ENCODE measurements at regions not wholly inside any gene's neighbourhood (a gene's known extent, or its start where the extent isn't known, plus 50 kb on each side); places are given as distances from the start of the nearest gene placed in this dataset.

- no peak for DNase-seq (ENCODE audit: low read depth)
- no peak overlapping the region for H3K4me3 ChIP-seq (ENCODE audit: low read depth, low read length)
- TF ChIP-seq CTCF (conservative IDR thresholded peaks at IDR 0.05; ENCODE audit: low read depth, low read length) = no peak
These were observed 100.2 kb upstream of the USP38 start for GRCh38 chr4:143084566-143084965.

- TF ChIP-seq CTCF (conservative IDR thresholded peaks at IDR 0.05; ENCODE audit: low read depth, low read length) = no peak
- no peak overlapping the region for H3K4me3 ChIP-seq (ENCODE audit: low read depth, low read length)
- DNase-seq (ENCODE audit: low read depth) = peak; percentile 14
These were observed 99.5 kb upstream of the USP38 start for GRCh38 chr4:143085224-143085623.

- no peak for TF ChIP-seq CTCF (conservative IDR thresholded peaks at IDR 0.05; ENCODE audit: low read depth, low read length)
- DNase-seq (ENCODE audit: low read depth) = no peak
- H3K4me3 ChIP-seq (ENCODE audit: low read depth, low read length) = no peak overlapping the region
These were observed 99.1 kb upstream of the USP38 start for GRCh38 chr4:143085659-143086058.

- DNase-seq (ENCODE audit: low read depth) = no peak
- no peak overlapping the region for H3K4me3 ChIP-seq (ENCODE audit: low read depth, low read length)
- TF ChIP-seq CTCF (conservative IDR thresholded peaks at IDR 0.05; ENCODE audit: low read depth, low read length) = no peak
These were observed 95.4 kb upstream of the USP38 start for GRCh38 chr4:143089291-143089690.

GRCh38 chr4:143089847-143090246 lies 94.9 kb upstream of the USP38 start:
- H3K4me3 ChIP-seq (ENCODE audit: low read depth, low read length) = no peak overlapping the region
- DNase-seq (ENCODE audit: low read depth) = no peak
- TF ChIP-seq CTCF (conservative IDR thresholded peaks at IDR 0.05; ENCODE audit: low read depth, low read length) = no peak

GRCh38 chr4:143091862-143092261 lies 92.9 kb upstream of the USP38 start:
- H3K4me3 ChIP-seq (ENCODE audit: low read depth, low read length) = no peak overlapping the region
- no peak for TF ChIP-seq CTCF (conservative IDR thresholded peaks at IDR 0.05; ENCODE audit: low read depth, low read length)
- no peak for DNase-seq (ENCODE audit: low read depth)

- no peak for DNase-seq (ENCODE audit: low read depth)
- TF ChIP-seq CTCF (conservative IDR thresholded peaks at IDR 0.05; ENCODE audit: low read depth, low read length) = no peak
- H3K4me3 ChIP-seq (ENCODE audit: low read depth, low read length) = no peak overlapping the region
These were observed 89.3 kb upstream of the USP38 start for GRCh38 chr4:143095447-143095846.
